ENCODE measurements at regions not wholly inside any gene's neighbourhood (a gene's known extent, or its start where the extent isn't known, plus 50 kb on each side); places are given as distances from the start of the nearest gene placed in this dataset.

GRCh38 chr22:27531782-27532530, 269.6 kb downstream of the MN1 start:
- ChIA-PET CTCF (no interaction called here), POLR2A (no interaction called here)
- TF ChIP-seq CTCF (IDR thresholded peaks at IDR 0.05) (no peak), EZH2 (IDR thresholded peaks at IDR 0.05; ENCODE audit: borderline replicate concordance, insufficient read depth, low read depth, low read length, poor library complexity, severe bottlenecking) (no peak)
- 80% methylated on average over 1 of the region's 8 CpGs for WGBS (ENCODE audit: insufficient coverage)
- H3K27ac Mint-ChIP-seq = no peak overlapping the region
- intact Hi-C loops (cut with micrococcal nuclease) = no loop called here
- H3K9me3 Mint-ChIP-seq (ENCODE audit: insufficient read depth) = peaks cover 3% of the 10 kb centered on the region
- Histone ChIP-seq H3K9ac (ENCODE audit: low read length) (no peak overlapping the region), H3K4me1 (ENCODE audit: control insufficient read depth in 2 of 2, insufficient read depth in 2 of 2, low read length in 2 of 2) (no peaks in the 10 kb centered on the region), H2AFZ (ENCODE audit: insufficient read depth, low read depth, low read length, poor library complexity, severe bottlenecking) (no peak overlapping the region), H3K79me2 (ENCODE audit: control insufficient read depth, insufficient read depth, low read length) (no peaks in the 10 kb centered on the region), H3K27ac (ENCODE audit: low read length in 2 of 2) (no peak overlapping the region), H3K4me3 (ENCODE audit: control extremely low read depth in 1 of 5, extremely low read depth in 1 of 5, insufficient read depth in 1 of 5, low read depth in 2 of 5, low read length in 4 of 5) (no peak overlapping the region), H3K27me3 (replicated peaks in 1 of 4; ENCODE audit: control extremely low read depth in 1 of 4, control insufficient read depth in 3 of 4, insufficient read depth in 4 of 4, low read length in 3 of 4) (no peaks in the 10 kb centered on the region), H3K9me3 (ENCODE audit: control extremely low read depth in 1 of 3, control insufficient read depth in 2 of 3, insufficient read depth in 1 of 3, low read length in 2 of 3) (peaks cover 0 to 2% (median 0%) of the 10 kb centered on the region in 3 donors), H3K4me2 (replicated peaks; ENCODE audit: low read depth, low read length, poor library complexity, severe bottlenecking) (no peak overlapping the region), H4K20me1 (ENCODE audit: control insufficient read depth, insufficient read depth, low read length, poor library complexity, severe bottlenecking) (no peaks in the 10 kb centered on the region), H3K36me3 (replicated peaks in 1 of 2; ENCODE audit: control extremely low read depth in 1 of 2, control insufficient read depth in 1 of 2, extremely low read depth in 1 of 2, insufficient read depth in 2 of 2, low read length in 1 of 2) (no peaks in the 10 kb centered on the region)
- no peak for DNase-seq
- no peak overlapping the region for H3K4me3 Mint-ChIP-seq
- no peak for ATAC-seq (ENCODE audit: low read depth)
- H3K27me3 Mint-ChIP-seq = no peaks in the 10 kb centered on the region
- H3K4me1 Mint-ChIP-seq = no peaks in the 10 kb centered on the region

- Histone ChIP-seq H3K4me1 (ENCODE audit: control insufficient read depth in 2 of 2, insufficient read depth in 2 of 2, low read length in 2 of 2) (no peaks in the 10 kb centered on the region), H3K79me2 (ENCODE audit: control insufficient read depth, insufficient read depth, low read length) (no peaks in the 10 kb centered on the region), H2AFZ (ENCODE audit: insufficient read depth, low read depth, low read length, poor library complexity, severe bottlenecking) (no peak overlapping the region), H3K9ac (ENCODE audit: low read length) (no peak overlapping the region), H3K9me3 (ENCODE audit: control extremely low read depth in 1 of 3, control insufficient read depth in 2 of 3, insufficient read depth in 1 of 3, low read length in 2 of 3) (peaks cover 0 to 2% (median 0%) of the 10 kb centered on the region in 3 donors), H3K27ac (ENCODE audit: low read length in 2 of 2) (no peak overlapping the region), H4K20me1 (ENCODE audit: control insufficient read depth, insufficient read depth, low read length, poor library complexity, severe bottlenecking) (no peaks in the 10 kb centered on the region), H3K4me2 (replicated peaks; ENCODE audit: low read depth, low read length, poor library complexity, severe bottlenecking) (no peak overlapping the region), H3K4me3 (ENCODE audit: control extremely low read depth in 1 of 5, extremely low read depth in 1 of 5, insufficient read depth in 1 of 5, low read depth in 2 of 5, low read length in 4 of 5) (no peak overlapping the region), H3K27me3 (replicated peaks in 1 of 4; ENCODE audit: control extremely low read depth in 1 of 4, control insufficient read depth in 3 of 4, insufficient read depth in 4 of 4, low read length in 3 of 4) (no peaks in the 10 kb centered on the region), H3K36me3 (replicated peaks in 1 of 2; ENCODE audit: control extremely low read depth in 1 of 2, control insufficient read depth in 1 of 2, extremely low read depth in 1 of 2, insufficient read depth in 2 of 2, low read length in 1 of 2) (no peaks in the 10 kb centered on the region)
- H3K4me3 Mint-ChIP-seq = no peak overlapping the region
- H3K4me1 Mint-ChIP-seq = no peaks in the 10 kb centered on the region
- ChIA-PET POLR2A (no interaction called here), CTCF (no interaction called here)
- H3K27me3 Mint-ChIP-seq = no peaks in the 10 kb centered on the region
- WGBS (ENCODE audit: insufficient coverage) = 94% methylated on average over 6 of the region's 8 CpGs
- no peak for TF ChIP-seq EZH2 (IDR thresholded peaks at IDR 0.05; ENCODE audit: borderline replicate concordance, insufficient read depth, low read depth, low read length, poor library complexity, severe bottlenecking)
- TF ChIP-seq CTCF (IDR thresholded peaks at IDR 0.05) = no peak
- ATAC-seq (ENCODE audit: low read depth) (no peak), DNase-seq (no peak)
- H3K27ac Mint-ChIP-seq = no peak overlapping the region
- peaks cover 3% of the 10 kb centered on the region for H3K9me3 Mint-ChIP-seq (ENCODE audit: insufficient read depth)
- intact Hi-C loops (cut with micrococcal nuclease) = no loop called here
Measured at GRCh38 chr22:27533105-27533745, 268.3 kb downstream of the MN1 start.
